Forelimb muscle (tissue), 1 donor: ENCODE measurements at regions not wholly inside any gene's neighbourhood (a gene's known extent, or its start where the extent isn't known, plus 50 kb on each side); places are given as distances from the start of the nearest gene placed in this dataset.
"Not testable (repeated sequence)": the region's sequence is repeated elsewhere in the genome, so short reads cannot be mapped to it uniquely, and the experiment has no call there.

Experiments used
- DNase-seq: peaks from one replicate; pipeline ENCODE4 v3.0.0-alpha.2; 2013; ENCODE audit warnings: low read depth

DNA sequence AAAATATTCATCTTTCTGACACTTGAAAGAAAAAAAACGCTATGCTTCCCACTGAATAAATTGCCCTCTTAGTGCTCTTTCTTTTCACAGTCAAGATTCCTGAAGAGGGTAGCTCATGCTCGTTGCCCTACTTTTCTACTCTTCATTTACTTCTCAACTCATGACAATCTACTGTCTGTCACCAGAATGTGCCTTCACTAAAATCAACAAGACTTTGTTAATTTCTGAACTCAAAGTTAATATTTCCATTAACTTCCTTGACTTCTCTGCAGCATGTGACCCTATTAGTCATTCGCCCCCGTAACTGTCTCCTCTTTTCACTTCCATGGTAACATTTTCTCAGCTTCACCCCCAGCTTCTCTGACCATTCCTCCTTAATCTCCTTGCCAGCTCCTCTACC lies 98.9 kb upstream of the MAPRE2 start:
- DNase-seq, result no peak

DNA sequence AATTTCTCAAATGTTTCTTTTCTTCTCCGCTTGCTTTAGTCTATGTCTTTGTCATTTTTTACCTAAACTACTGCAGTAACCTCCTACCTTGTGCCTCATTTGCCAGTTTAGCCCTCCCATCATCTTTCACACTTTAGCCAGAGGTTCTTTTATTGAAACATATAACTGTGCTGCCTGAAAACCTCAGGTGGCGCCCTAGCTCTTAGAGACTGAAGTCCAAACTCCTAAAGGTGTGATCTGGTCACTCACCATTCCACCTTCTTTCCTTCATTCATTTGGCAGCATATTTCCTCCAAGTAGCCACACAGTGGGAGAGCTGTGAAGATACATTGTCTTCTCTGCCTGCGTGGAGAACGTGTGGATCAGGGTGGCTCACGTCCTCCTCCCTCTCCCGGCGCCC lies 98.2 kb upstream of the MAPRE2 start:
- DNase-seq, result no peak

DNA sequence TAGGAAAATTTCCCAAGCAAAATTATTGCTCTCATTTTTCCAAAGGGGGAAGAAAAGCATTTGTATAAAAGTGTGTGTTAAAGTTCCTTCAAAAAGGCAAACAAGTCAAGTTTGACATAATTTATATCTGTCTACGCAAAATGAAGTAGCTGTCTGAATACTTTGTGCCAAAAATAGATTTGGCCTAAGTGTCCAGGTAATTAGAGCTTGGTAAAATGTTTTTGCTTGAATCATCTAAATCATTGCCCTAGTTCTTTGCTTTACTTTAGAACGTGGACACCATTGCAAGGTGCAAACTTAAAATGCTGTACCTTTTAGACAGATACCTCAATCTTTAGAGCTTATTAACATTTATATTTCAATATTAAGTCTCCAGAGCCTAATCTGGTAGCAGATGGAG lies 97.6 kb upstream of the MAPRE2 start:
- DNase-seq, result no peak

DNA sequence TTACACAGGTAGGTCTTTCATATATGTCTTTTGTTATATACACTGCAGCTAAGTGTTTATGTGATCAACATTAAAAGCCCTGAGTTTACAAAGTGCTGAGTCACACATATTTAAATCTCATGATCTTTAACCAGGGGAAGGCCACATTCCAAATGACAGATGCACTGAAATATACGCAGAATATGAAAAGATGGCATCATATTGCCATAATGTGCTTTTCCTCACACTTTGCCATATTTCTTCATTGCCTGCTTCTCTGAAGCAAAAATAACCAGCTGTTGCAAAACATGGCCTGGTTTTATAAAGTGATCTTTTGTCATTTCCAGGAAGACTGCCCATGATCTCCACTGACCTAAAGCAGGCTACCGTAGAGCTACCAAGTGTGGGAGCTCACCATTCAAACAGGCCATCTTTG lies 93.5 kb upstream of the MAPRE2 start:
- no peak for DNase-seq

DNA sequence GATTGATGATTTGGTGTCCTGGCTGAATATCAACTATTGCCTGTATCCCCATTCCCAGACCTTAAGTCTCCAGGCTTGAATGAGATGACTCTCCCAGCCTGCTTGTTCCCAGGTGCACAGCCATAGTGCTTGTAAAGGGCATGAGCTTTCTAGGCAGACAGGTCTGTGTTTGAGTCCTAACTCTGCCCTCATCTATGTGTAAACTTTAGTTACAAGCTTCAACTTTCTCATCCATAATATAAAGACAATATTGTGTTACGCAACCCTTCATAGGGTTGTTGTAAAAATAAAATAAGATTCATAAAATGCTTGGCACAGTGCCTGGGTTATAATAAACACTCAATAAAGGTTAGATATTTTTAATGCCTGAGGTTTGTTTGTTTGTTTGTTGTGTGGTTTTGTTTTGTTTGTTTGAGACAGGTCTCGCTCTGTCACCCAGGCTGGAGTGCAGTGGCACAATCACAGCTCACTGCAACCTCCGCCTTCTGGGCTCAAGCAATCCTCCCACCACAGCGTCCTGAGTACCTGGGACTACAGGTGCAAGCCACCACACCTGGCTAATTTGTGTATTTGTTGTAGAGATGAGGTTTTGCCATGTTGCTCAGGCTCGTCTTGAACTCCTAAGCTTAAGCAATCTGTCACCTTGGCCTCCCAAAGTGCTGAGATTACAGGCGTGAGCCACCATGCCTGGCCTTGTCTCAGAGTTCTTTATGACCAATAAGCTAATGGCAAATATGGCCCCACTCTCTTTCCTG lies 89.4 kb upstream of the MAPRE2 start:
- no peak for DNase-seq

DNA sequence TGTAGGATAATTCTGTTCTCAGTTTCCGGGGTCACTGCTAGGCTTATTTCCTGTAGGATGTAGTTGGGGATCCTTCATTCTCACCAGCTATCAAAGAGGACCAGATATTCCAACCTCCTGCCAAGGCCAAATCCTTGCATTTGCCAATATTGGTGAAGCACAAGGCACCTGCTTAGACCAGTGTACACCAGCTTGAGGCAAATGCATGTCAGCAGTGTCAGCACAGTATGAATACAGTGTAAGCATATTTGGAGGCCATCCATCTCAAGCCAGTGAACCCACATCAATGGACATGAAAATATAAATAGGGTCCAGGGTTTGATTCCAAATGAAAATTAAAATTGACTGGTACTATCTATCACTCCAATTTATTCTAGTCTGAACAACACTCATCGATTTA lies 88.0 kb upstream of the MAPRE2 start:
- no peak for DNase-seq

DNA sequence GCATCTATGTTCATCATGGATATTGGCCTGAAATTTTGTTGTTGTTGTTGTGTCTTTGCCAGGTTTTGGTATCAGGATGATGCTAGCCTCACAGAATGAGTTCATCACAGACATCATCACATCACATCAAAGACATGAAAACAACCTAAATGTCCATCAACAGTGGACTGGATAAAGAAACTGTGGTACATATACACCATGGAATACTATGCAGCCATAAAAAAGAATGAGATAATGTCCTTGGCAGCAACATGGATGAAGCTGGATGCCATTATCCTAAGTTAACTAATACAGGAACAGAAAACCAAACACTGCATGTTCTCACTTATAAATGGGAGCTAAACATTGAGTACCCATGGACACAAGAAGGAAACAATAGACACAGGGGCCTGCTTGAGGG lies 85.7 kb upstream of the MAPRE2 start:
- not testable (repeated sequence) for DNase-seq

DNA sequence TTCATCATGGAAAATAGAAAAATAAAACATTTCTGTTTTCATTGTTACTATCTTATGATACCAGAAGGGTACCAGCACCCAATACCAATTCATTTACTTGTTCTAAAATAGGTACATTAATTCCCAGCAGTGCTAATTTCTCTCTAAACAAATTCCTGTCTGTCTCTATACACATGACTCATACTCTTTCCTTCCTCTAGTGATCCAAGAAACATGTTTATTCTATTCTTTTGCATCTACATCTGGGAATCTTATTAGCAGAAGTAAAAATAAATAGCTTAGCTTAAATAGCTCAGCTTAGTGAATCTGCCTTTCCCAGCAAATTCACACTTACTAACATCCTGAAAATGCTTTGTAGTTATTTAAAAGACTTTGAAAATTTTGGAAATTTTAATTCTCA lies 84.5 kb upstream of the MAPRE2 start:
- no peak for DNase-seq

DNA sequence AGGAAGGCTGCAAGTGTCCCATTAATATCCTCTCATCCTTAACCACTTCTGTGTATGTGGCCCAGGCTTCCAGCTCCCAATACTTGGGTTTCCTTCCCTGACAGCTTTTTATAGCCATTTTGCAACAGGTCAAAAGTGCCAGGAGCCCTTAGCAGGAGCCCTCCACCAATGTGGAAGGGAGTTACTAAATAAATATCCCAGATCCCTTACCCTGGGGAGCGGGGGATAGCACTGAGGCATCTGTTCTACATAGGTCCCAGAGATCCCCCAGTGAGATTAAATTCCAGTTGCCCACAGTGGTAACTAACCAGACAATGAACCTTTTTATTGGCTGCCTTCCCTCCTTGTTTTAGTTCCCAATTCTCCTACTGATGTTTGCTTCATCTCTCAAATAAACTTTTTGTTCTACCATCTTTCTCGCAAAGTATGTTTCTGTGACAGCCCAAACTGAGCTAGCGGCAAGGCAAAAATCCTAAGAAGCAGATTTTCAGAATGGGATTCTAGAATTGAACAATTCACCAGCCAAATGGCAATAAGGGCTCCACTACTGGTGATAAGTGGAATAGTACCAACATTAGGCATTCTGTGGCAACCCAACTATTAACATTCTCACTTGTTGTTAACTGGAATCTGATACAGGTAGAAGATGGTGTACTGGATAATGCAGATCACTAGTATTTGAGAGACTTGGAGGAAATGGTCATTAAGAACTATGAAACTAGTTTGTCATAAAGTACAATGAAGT lies 83.9 kb upstream of the MAPRE2 start:
- DNase-seq, result no peak

DNA sequence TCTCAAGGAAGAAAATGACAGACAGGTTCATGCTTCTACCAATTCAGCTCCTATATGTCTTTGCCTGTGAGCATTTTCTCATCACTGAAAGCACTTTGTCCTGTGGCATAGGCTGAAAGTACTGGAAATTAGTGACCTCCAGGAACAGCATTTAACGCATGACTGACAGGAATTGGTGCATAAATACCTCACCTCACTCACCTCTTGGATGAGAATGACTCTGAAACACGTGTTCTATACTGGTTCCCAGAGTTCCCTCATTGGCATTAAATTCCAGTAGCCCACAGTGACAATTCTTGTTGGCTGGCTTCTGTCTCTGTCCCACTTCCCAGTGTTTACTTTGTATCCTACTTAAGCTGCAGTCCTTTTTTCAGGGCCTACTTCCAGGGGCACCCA lies 83.4 kb upstream of the MAPRE2 start:
- no peak for DNase-seq

DNA sequence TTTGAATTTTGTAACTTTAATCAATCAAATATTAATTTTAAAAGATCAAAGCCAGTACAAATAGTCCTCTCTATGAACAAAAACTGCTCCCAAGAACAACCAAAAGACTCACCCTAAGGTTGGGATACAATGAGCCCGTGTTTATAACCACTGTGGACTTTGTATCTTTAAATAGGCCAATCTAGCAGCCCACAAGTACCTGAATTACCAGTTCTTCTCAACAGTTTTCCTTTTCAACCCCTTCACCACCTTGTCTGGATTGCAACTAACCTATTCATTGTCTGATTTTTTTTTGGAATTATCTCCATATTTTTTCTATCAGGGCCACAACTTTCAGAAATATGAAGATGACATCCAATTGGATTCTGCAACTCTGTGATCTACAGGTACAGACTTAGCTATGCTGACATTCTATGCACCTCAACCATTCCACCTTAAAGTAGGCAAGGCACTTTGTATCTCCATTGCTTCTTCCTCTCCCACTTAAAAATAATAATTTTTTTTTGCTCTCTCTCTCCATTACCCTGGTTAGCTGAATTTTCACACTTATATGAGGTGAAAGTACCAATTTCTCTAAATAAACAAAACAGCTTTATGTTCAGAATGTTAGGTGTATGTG lies 81.9 kb upstream of the MAPRE2 start:
- DNase-seq, result no peak

DNA sequence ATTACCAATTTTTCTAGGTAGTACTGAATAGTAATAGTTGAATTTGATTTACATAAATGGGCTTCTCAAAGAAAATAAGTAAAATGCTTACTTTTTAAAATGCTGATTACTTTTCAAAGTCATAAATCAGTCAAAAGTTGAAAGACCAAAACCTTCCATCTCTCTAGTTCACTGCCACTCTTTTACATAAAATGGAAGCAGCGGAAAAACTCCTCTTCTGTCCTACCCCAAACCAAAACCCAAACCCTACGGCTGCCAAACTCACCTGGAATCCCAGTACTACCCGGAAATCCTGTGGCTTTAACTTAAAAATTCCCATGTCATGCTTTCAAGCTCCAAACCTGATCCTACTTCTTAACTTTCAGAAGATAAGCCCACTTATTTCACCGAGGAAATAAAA lies 81.2 kb upstream of the MAPRE2 start:
- no peak for DNase-seq

DNA sequence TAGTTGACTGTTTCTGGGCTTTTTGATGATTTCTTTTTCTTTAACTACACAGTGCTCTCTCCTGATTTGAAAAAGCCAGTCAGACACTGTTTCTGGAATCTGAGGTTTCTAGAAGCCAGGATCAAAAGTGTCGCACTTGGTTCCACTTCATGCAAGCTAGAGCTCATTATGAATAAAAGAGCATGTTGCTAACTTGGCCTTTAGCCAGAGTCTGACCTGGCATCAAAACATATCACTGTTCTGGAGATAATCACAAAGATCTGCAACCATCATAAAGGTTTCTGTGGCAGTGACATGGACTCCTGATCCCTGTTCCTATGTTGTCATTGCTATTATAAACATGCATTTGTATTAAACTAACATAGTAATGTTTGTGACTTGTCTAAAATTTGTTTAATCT lies 76.1 kb upstream of the MAPRE2 start:
- DNase-seq, result no peak

DNA sequence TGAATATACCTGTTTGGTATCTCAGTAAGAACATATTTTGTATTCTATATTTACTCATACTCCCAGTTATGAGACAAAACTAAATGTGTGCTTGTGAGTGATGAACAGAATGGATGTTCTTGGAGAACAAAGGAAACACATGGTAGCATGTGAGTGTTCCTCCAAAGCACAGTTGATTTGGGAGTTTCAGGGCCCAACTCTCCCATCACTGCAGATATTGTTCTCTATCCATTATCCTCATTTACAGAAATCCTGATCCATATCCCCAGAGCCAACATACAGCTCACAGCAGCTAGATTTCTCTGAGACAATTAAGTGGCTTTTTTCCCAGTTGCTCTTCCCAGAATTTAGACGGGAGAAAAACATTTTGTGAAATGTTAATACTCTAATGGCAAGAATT lies 75.6 kb upstream of the MAPRE2 start:
- no peak for DNase-seq

DNA sequence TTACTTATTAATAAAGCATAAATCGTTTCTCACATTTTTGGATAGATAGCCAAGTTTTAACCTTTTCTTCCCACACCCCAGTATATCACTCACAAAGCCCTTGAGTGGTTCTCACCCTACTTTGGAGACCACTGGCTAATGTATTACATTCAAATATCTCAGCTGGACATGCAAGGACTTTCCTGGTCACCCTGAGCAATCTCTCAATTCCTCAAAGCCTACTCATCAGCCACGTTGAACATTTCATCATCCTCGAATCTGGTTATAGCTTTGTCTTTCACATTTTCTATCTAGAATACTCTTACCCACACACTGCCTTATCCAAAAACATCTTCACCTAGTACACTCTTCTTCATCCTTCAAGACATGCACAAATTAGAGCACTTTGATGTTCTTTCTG lies 71.1 kb upstream of the MAPRE2 start:
- no peak for DNase-seq

DNA sequence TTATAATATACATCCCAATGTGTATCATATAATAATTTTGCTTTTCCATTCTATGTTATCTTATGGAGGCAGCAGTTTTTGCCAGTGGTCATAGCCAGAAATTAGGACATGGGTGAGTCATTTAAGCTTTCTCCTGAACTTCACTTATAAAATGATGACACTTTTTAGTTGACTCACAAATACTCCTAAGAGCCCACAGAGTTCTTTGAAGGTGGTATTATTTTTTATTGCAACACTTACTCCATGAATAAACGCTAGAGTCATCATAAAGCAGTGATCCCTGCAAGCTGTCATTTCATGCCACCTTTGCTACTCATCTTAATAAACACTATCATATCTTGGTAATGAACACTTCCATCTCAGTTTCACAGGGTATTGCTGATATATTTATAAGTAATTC lies 69.9 kb upstream of the MAPRE2 start:
- DNase-seq, result no peak

DNA sequence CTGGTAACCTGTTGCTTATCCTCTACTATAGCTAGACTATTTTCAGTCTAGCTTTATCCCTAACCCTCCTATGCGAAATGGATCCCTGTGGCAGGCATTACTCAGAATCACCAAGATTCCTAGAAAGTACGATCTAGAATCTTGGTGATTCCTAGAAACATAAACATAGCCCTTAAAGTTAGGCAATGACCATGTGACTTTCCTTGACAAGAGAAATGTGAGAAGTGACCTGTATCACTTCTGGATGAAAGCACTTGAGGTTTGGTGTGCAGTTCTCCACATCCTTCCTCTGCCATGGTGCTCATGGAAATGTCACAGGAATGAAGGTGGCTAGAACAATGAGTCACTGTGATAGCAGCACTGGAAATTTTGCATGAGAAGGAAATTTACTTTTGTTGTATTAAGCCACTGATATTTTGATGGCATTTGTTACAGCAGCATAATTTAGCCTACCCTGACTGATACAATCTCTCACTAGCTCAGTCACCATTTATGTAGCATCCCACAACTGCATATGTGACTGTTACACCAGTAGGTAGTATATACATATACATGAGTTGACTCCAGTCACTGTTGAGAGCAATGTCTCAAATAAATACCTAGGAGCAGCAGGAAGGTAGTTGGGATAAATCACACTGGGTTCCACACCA lies 68.3 kb upstream of the MAPRE2 start:
- no peak for DNase-seq

DNA sequence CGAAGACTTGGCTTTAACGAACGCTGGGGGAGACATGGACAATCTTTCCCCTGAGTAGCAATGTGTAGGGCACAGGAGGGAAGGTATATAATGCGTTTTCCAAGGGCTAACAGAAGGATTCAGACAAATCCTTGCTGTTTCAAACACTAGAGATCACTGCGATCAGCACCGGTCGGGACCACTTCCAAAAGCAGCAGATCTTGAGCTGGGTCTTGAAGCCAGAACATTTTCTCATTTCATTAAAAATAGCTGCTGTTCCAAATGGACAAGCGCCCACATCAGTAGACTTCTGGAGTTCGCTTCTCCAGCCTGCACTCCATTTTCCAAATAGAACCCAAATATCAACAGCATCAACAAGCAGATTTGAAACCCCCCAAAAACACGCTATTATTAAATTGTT lies 65.1 kb upstream of the MAPRE2 start:
- no peak for DNase-seq

DNA sequence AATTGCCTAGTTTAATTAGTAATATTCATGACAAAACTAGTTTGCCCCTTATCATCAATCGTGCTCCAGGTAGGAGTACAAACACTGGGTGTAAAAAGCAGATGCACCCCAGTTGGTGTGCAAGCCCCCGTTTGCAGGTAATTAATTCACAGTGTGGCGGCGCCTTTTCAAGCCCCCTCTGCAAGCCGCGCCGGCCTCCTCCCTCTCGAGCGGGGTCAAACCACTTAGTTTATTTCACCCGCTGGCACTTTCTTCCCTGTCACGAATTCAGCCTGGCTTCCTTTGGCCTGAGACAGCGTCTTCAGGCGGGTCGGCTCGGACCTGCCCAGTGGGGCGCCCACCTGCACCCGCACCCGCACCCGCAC lies 64.7 kb upstream of the MAPRE2 start:
- no peak for DNase-seq

DNA sequence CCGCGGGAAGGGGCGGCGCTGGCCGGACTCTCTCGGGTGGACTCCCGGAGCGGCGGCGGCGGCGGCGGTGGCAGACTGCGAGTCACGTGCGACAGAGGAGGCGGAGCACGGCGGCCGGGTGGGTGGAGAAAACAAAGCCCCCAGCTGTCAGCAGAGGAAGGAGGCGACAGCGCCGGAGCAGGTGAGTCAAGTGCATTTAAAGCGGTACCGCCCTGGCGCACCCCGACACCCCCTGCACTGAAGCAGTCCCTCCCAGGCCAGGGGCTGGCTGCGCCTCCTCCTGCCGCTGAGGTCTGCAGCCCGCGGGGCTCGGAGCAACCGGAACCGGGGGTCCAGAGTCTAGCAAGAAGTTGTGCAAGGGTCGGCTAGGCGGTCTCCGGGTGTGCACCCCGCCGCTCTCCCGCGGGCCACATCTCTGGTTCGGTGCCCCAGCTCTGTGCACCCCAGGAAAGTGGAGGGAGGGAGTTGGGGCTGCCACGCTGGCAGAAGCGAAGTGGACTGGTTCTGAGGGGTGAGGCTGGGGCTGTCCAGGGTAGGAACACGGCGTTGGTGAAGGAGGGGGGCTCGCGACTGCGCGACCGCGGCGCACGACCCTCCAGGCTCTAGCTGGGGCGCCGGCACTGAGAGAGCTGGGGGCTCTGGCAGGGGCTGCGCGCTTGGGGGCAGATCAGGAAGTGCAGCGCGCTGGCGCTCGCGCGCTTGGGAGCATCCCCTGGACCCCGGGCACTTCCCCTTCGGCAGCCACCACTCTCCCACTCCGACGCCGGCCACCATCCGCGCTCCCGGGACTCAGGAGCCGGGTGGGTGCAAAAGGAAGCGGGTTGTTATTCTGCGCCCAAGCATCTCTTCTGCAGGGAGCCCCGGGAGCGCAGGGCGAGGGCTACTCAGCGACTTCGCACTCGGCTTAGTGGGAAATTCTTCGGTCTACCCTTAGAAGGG lies 64.0 kb upstream of the MAPRE2 start:
- no peak for DNase-seq

DNA sequence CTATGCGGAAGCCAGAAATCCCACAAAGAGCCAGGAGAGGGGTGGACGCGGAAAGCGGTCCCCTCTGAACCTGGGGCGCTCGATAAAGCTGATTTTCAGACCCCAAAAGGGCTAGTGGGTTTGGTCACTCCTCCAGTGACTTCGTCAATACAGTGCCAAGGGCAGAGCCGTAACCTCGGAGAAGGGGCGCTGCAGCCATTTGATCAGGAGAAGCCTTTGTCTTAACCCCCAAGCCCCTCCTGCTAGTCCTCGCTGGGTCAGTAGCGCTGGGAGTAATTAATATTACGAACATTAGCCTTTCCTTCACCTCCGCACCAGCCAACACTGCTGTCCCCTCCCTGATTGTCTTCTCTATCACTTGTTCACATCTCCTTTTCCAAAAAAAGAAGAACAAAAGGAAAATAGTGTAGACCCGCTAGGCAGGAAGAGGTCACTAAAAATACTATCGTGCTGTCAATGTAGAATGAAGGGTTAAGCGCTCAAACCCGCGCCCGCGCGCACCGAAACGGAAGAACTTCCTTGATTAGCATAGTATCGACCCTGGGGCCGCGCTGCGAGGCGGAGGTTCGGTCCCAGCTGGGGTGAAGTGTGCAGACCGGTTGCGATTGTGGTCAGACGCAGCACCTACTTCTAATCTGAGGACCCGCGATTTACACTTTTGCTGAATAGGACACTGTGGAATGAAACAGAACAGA lies 63.2 kb upstream of the MAPRE2 start:
- no peak for DNase-seq
